ENCODE measurements at regions not wholly inside any gene's neighbourhood (a gene's known extent, or its start where the extent isn't known, plus 50 kb on each side); places are given as distances from the start of the nearest gene placed in this dataset.

DNA sequence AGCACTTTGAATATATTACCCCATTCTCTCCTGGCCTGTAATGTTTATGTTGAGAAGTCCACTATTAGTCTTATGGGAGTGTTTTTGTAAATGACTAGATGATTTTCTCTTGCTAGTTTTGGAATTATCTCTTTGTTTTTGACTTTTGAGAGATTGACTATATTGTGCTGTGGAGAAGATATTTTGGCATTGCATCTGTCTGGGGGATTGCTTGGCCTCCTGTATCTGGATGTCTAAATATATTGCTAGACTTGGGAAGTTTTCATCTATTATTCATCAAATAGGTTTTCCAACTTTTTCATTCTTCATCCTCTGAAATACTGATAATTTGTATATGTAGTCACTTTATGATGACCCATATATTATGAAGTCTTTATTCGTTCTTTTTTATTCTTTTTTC is 277.1 kb upstream of the PCDH15 start:
- Histone ChIP-seq H2AFZ (ENCODE audit: control insufficient read depth, low read length) (no peak overlapping the region), H3K4me2 (ENCODE audit: control insufficient read depth, extremely low read depth, insufficient read depth, low read depth, low read length) (no peak overlapping the region), H3K9me3 (ENCODE audit: control insufficient read depth, low read depth, low read length) (no peaks in the 10 kb centered on the region), H3K4me3 (ENCODE audit: control insufficient read depth in 2 of 3, extremely low read depth in 1 of 3, insufficient read depth in 2 of 3, low read depth in 1 of 3, low read length in 3 of 3) (no peak overlapping the region), H3K27ac (ENCODE audit: control insufficient read depth, insufficient read depth, low read length) (no peak overlapping the region), H3K36me3 (ENCODE audit: control insufficient read depth in 2 of 2, extremely low read depth in 1 of 2, insufficient read depth in 2 of 2, low read length in 2 of 2) (no peaks in the 10 kb centered on the region), H3K9ac (ENCODE audit: control insufficient read depth, extremely low read depth, insufficient read depth, low read length) (no peak overlapping the region), H3K4me1 (ENCODE audit: control insufficient read depth, extremely low read depth, insufficient read depth, low read length) (no peaks in the 10 kb centered on the region), H3K27me3 (ENCODE audit: control insufficient read depth, extremely low read depth, insufficient read depth, low read length) (no peaks in the 10 kb centered on the region), H3K9me1 (ENCODE audit: control insufficient read depth, extremely low read depth, insufficient read depth, low read length) (no peaks in the 10 kb centered on the region), H3K79me2 (ENCODE audit: control insufficient read depth, insufficient read depth, low read length) (no peaks in the 10 kb centered on the region), H4K20me1 (ENCODE audit: control insufficient read depth, extremely low read depth, insufficient read depth, low read length) (no peaks in the 10 kb centered on the region)
- TF ChIP-seq, protein P1, sequence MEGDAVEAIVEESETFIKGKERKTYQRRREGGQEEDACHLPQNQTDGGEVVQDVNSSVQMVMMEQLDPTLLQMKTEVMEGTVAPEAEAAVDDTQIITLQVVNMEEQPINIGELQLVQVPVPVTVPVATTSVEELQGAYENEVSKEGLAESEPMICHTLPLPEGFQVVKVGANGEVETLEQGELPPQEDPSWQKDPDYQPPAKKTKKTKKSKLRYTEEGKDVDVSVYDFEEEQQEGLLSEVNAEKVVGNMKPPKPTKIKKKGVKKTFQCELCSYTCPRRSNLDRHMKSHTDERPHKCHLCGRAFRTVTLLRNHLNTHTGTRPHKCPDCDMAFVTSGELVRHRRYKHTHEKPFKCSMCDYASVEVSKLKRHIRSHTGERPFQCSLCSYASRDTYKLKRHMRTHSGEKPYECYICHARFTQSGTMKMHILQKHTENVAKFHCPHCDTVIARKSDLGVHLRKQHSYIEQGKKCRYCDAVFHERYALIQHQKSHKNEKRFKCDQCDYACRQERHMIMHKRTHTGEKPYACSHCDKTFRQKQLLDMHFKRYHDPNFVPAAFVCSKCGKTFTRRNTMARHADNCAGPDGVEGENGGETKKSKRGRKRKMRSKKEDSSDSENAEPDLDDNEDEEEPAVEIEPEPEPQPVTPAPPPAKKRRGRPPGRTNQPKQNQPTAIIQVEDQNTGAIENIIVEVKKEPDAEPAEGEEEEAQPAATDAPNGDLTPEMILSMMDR (optimal IDR thresholded peaks at IDR 0.05 in 1 of 3, IDR thresholded peaks at IDR 0.05 in 1 of 3, conservative IDR thresholded peaks at IDR 0.05 in 1 of 3; ENCODE audit: extremely low read depth in 1 of 3, insufficient read depth in 2 of 3, low read length in 3 of 3): no peak
- no peak for TF ChIP-seq EZH2 (IDR thresholded peaks at IDR 0.05; ENCODE audit: low read length)
- dilution Hi-C loops (cut with MboI; ENCODE audit: extremely low pct_ligation_motif_present, low sequenced_read_pairs): no loop called here
- FAIRE-seq: no peak
- no peak for DNase-seq (ENCODE audit: low read depth, low spot score)

DNA sequence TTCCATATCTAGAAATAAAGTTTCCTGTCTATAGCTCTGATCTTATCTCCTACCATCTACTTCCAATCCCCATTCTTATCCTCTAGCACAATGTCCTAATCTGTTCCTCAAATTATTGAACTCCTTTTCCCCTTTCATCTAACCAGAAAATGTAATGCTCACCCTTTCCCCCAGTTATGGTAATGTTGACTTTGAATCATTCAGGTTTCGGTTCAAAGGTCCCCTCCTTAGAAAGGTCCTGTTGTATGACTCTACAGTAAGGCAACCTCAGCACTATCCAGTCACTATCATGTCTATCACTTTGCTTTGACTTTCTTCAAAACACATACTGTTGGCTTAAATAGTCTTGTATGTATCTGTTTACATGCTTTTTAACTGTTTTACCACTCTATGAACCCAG is 264.2 kb upstream of the PCDH15 start:
- Histone ChIP-seq H3K36me3 (ENCODE audit: control insufficient read depth in 2 of 2, extremely low read depth in 1 of 2, insufficient read depth in 2 of 2, low read length in 2 of 2) (no peaks in the 10 kb centered on the region), H3K79me2 (ENCODE audit: control insufficient read depth, insufficient read depth, low read length) (no peaks in the 10 kb centered on the region), H3K9me1 (ENCODE audit: control insufficient read depth, extremely low read depth, insufficient read depth, low read length) (no peaks in the 10 kb centered on the region), H3K27me3 (ENCODE audit: control insufficient read depth, extremely low read depth, insufficient read depth, low read length) (no peaks in the 10 kb centered on the region), H3K4me1 (ENCODE audit: control insufficient read depth, extremely low read depth, insufficient read depth, low read length) (no peaks in the 10 kb centered on the region), H4K20me1 (ENCODE audit: control insufficient read depth, extremely low read depth, insufficient read depth, low read length) (no peaks in the 10 kb centered on the region), H3K9me3 (ENCODE audit: control insufficient read depth, low read depth, low read length) (no peaks in the 10 kb centered on the region), H3K27ac (ENCODE audit: control insufficient read depth, insufficient read depth, low read length) (no peak overlapping the region), H3K4me2 (ENCODE audit: control insufficient read depth, extremely low read depth, insufficient read depth, low read depth, low read length) (no peak overlapping the region), H3K9ac (ENCODE audit: control insufficient read depth, extremely low read depth, insufficient read depth, low read length) (no peak overlapping the region), H3K4me3 (ENCODE audit: control insufficient read depth in 2 of 3, extremely low read depth in 1 of 3, insufficient read depth in 2 of 3, low read depth in 1 of 3, low read length in 3 of 3) (no peak overlapping the region), H2AFZ (ENCODE audit: control insufficient read depth, low read length) (no peak overlapping the region)
- DNase-seq (ENCODE audit: low read depth, low spot score) (no peak), FAIRE-seq (no peak)
- no peak for TF ChIP-seq EZH2 (IDR thresholded peaks at IDR 0.05; ENCODE audit: low read length)
- TF ChIP-seq, protein P1 (optimal IDR thresholded peaks at IDR 0.05 in 1 of 3, IDR thresholded peaks at IDR 0.05 in 1 of 3, conservative IDR thresholded peaks at IDR 0.05 in 1 of 3; ENCODE audit: extremely low read depth in 1 of 3, insufficient read depth in 2 of 3, low read length in 3 of 3): no peak
- dilution Hi-C loops (cut with MboI; ENCODE audit: extremely low pct_ligation_motif_present, low sequenced_read_pairs): no loop called here
